ENCODE measurements at regions not wholly inside any gene's neighbourhood (a gene's known extent, or its start where the extent isn't known, plus 50 kb on each side); places are given as distances from the start of the nearest gene placed in this dataset.

- H3K79me1 ChIP-seq (replicated peaks; ENCODE audit: low read length, poor library complexity, severe bottlenecking): no peaks in the 10 kb centered on the region
- H2AK5ac ChIP-seq (ENCODE audit: low read length, severe bottlenecking): no peak overlapping the region
- H3K27me3 ChIP-seq (ENCODE audit: control insufficient read depth in 1 of 2, insufficient read depth in 1 of 2, low read length in 2 of 2): no peaks in the 10 kb centered on the region
- H3K4ac ChIP-seq (ENCODE audit: low read depth in 1 of 2, low read length in 2 of 2): no peak overlapping the region
- no peak overlapping the region for H3K27ac ChIP-seq (ENCODE audit: low read length, poor library complexity, severe bottlenecking)
- no peak overlapping the region for H3K4me2 ChIP-seq (ENCODE audit: low read length, poor library complexity, severe bottlenecking)
- H3K14ac ChIP-seq (ENCODE audit: low read length in 2 of 2): peak overlapping the region in 1 of 2 experiments; percentile 63
- H3K9me3 ChIP-seq (ENCODE audit: control insufficient read depth, low read length): no peaks in the 10 kb centered on the region
- H2BK120ac ChIP-seq (ENCODE audit: low read depth, low read length): no peak overlapping the region
- H2AFZ ChIP-seq (ENCODE audit: low read depth, low read length): no peak overlapping the region
- H4K8ac ChIP-seq (ENCODE audit: low read length): no peak overlapping the region
- no peak overlapping the region for H2BK5ac ChIP-seq (ENCODE audit: low read depth, low read length, poor library complexity, severe bottlenecking)
- H3K4me3 ChIP-seq (ENCODE audit: insufficient read depth in 1 of 2, low read depth in 1 of 2, low read length in 2 of 2): no peak overlapping the region
- no peak overlapping the region for H4K91ac ChIP-seq (ENCODE audit: low read length)
- H3K18ac ChIP-seq (ENCODE audit: low read depth in 1 of 2, low read length in 2 of 2): peak overlapping the region in 1 of 2 experiments; percentile 13
- DNase-seq: no peak
- H3K23ac ChIP-seq (ENCODE audit: low read length in 2 of 2): no peak overlapping the region
- H3K9ac ChIP-seq (ENCODE audit: low read length): no peak overlapping the region
- H3K4me1 ChIP-seq (ENCODE audit: control insufficient read depth, insufficient read depth, low read depth, low read length): no peaks in the 10 kb centered on the region
- H2BK15ac ChIP-seq (ENCODE audit: low read depth, poor library complexity, severe bottlenecking): no peak overlapping the region
- H2BK12ac ChIP-seq (ENCODE audit: low read length in 2 of 2): no peak overlapping the region
- no peaks in the 10 kb centered on the region for H3K36me3 ChIP-seq (ENCODE audit: control insufficient read depth in 1 of 2, insufficient read depth in 2 of 2, low read depth in 1 of 2, low read length in 2 of 2)
- WGBS: 99% methylated on average over 3 of the region's 3 CpGs
These were observed 512.7 kb upstream of the CDIN1 start for GRCh38 chr15:36066757-36067156.

GRCh38 chr15:36067483-36068274 lies 511.7 kb upstream of the CDIN1 start:
- no peak overlapping the region for H4K8ac ChIP-seq (ENCODE audit: low read length)
- no peaks in the 10 kb centered on the region for H3K9me3 ChIP-seq (ENCODE audit: control insufficient read depth, low read length)
- H3K9ac ChIP-seq (ENCODE audit: low read length): no peak overlapping the region
- H2AK5ac ChIP-seq (ENCODE audit: low read length, severe bottlenecking): no peak overlapping the region
- peak overlapping the region in 1 of 2 experiments; percentile 66 for H3K14ac ChIP-seq (ENCODE audit: low read length in 2 of 2)
- H3K4me1 ChIP-seq (ENCODE audit: control insufficient read depth, insufficient read depth, low read depth, low read length): no peaks in the 10 kb centered on the region
- H3K27me3 ChIP-seq (ENCODE audit: control insufficient read depth in 1 of 2, insufficient read depth in 1 of 2, low read length in 2 of 2): no peaks in the 10 kb centered on the region
- no peaks in the 10 kb centered on the region for H3K36me3 ChIP-seq (ENCODE audit: control insufficient read depth in 1 of 2, insufficient read depth in 2 of 2, low read depth in 1 of 2, low read length in 2 of 2)
- H3K23ac ChIP-seq (ENCODE audit: low read length in 2 of 2): no peak overlapping the region
- no peak overlapping the region for H2BK12ac ChIP-seq (ENCODE audit: low read length in 2 of 2)
- no peak overlapping the region for H2BK5ac ChIP-seq (ENCODE audit: low read depth, low read length, poor library complexity, severe bottlenecking)
- H3K27ac ChIP-seq (ENCODE audit: low read length, poor library complexity, severe bottlenecking): no peak overlapping the region
- H2AFZ ChIP-seq (ENCODE audit: low read depth, low read length): no peak overlapping the region
- H3K79me1 ChIP-seq (replicated peaks; ENCODE audit: low read length, poor library complexity, severe bottlenecking): no peaks in the 10 kb centered on the region
- no peak overlapping the region for H4K91ac ChIP-seq (ENCODE audit: low read length)
- no peak overlapping the region for H3K18ac ChIP-seq (ENCODE audit: low read depth in 1 of 2, low read length in 2 of 2)
- 95% methylated on average over 19 of the region's 21 CpGs for WGBS
- no peak overlapping the region for H2BK120ac ChIP-seq (ENCODE audit: low read depth, low read length)
- DNase-seq: no peak
- H3K4me3 ChIP-seq (ENCODE audit: insufficient read depth in 1 of 2, low read depth in 1 of 2, low read length in 2 of 2): no peak overlapping the region
- H3K4ac ChIP-seq (ENCODE audit: low read depth in 1 of 2, low read length in 2 of 2): no peak overlapping the region
- no peak overlapping the region for H3K4me2 ChIP-seq (ENCODE audit: low read length, poor library complexity, severe bottlenecking)
- no peak overlapping the region for H2BK15ac ChIP-seq (ENCODE audit: low read depth, poor library complexity, severe bottlenecking)

GRCh38 chr15:36075333-36075732 lies 504.1 kb upstream of the CDIN1 start:
- Histone ChIP-seq H2BK15ac (ENCODE audit: low read depth, poor library complexity, severe bottlenecking) (no peak overlapping the region), H3K79me1 (replicated peaks; ENCODE audit: low read length, poor library complexity, severe bottlenecking) (no peaks in the 10 kb centered on the region), H3K27ac (ENCODE audit: low read length, poor library complexity, severe bottlenecking) (no peak overlapping the region), H3K9ac (ENCODE audit: low read length) (no peak overlapping the region), H2AFZ (ENCODE audit: low read depth, low read length) (no peak overlapping the region), H4K8ac (ENCODE audit: low read length) (no peak overlapping the region), H3K27me3 (ENCODE audit: control insufficient read depth in 1 of 2, insufficient read depth in 1 of 2, low read length in 2 of 2) (no peaks in the 10 kb centered on the region), H3K4me3 (ENCODE audit: insufficient read depth in 1 of 2, low read depth in 1 of 2, low read length in 2 of 2) (no peak overlapping the region), H3K4me1 (ENCODE audit: control insufficient read depth, insufficient read depth, low read depth, low read length) (no peaks in the 10 kb centered on the region), H4K91ac (ENCODE audit: low read length) (no peak overlapping the region), H3K9me3 (ENCODE audit: control insufficient read depth, low read length) (peaks cover 5% of the 10 kb centered on the region), H3K23ac (ENCODE audit: low read length in 2 of 2) (no peak overlapping the region), H3K14ac (ENCODE audit: low read length in 2 of 2) (no peak overlapping the region), H2BK120ac (ENCODE audit: low read depth, low read length) (no peak overlapping the region), H2AK5ac (ENCODE audit: low read length, severe bottlenecking) (no peak overlapping the region), H2BK5ac (ENCODE audit: low read depth, low read length, poor library complexity, severe bottlenecking) (no peak overlapping the region), H2BK12ac (ENCODE audit: low read length in 2 of 2) (no peak overlapping the region), H3K4ac (ENCODE audit: low read depth in 1 of 2, low read length in 2 of 2) (no peak overlapping the region), H3K18ac (ENCODE audit: low read depth in 1 of 2, low read length in 2 of 2) (no peak overlapping the region), H3K4me2 (ENCODE audit: low read length, poor library complexity, severe bottlenecking) (no peak overlapping the region), H3K36me3 (ENCODE audit: control insufficient read depth in 1 of 2, insufficient read depth in 2 of 2, low read depth in 1 of 2, low read length in 2 of 2) (no peaks in the 10 kb centered on the region)
- DNase-seq: no peak

GRCh38 chr15:36079021-36079420 lies 500.4 kb upstream of the CDIN1 start:
- H3K36me3 ChIP-seq (ENCODE audit: control insufficient read depth in 1 of 2, insufficient read depth in 2 of 2, low read depth in 1 of 2, low read length in 2 of 2): no peaks in the 10 kb centered on the region
- H2BK5ac ChIP-seq (ENCODE audit: low read depth, low read length, poor library complexity, severe bottlenecking): no peak overlapping the region
- H3K4me2 ChIP-seq (ENCODE audit: low read length, poor library complexity, severe bottlenecking): no peak overlapping the region
- H3K23ac ChIP-seq (ENCODE audit: low read length in 2 of 2): no peak overlapping the region
- H3K9me3 ChIP-seq (ENCODE audit: control insufficient read depth, low read length): peaks cover 25% of the 10 kb centered on the region
- no peak overlapping the region for H3K27ac ChIP-seq (ENCODE audit: low read length, poor library complexity, severe bottlenecking)
- no peak for DNase-seq
- H3K27me3 ChIP-seq (ENCODE audit: control insufficient read depth in 1 of 2, insufficient read depth in 1 of 2, low read length in 2 of 2): no peaks in the 10 kb centered on the region
- no peak overlapping the region for H2AFZ ChIP-seq (ENCODE audit: low read depth, low read length)
- H3K4ac ChIP-seq (ENCODE audit: low read depth in 1 of 2, low read length in 2 of 2): no peak overlapping the region
- H3K18ac ChIP-seq (ENCODE audit: low read depth in 1 of 2, low read length in 2 of 2): no peak overlapping the region
- H3K14ac ChIP-seq (ENCODE audit: low read length in 2 of 2): no peak overlapping the region
- H2AK5ac ChIP-seq (ENCODE audit: low read length, severe bottlenecking): no peak overlapping the region
- H4K91ac ChIP-seq (ENCODE audit: low read length): no peak overlapping the region
- no peaks in the 10 kb centered on the region for H3K4me1 ChIP-seq (ENCODE audit: control insufficient read depth, insufficient read depth, low read depth, low read length)
- no peak overlapping the region for H4K8ac ChIP-seq (ENCODE audit: low read length)
- H2BK15ac ChIP-seq (ENCODE audit: low read depth, poor library complexity, severe bottlenecking): no peak overlapping the region
- H3K4me3 ChIP-seq (ENCODE audit: insufficient read depth in 1 of 2, low read depth in 1 of 2, low read length in 2 of 2): no peak overlapping the region
- H3K79me1 ChIP-seq (replicated peaks; ENCODE audit: low read length, poor library complexity, severe bottlenecking): no peaks in the 10 kb centered on the region
- no peak overlapping the region for H2BK120ac ChIP-seq (ENCODE audit: low read depth, low read length)
- no peak overlapping the region for H2BK12ac ChIP-seq (ENCODE audit: low read length in 2 of 2)
- no peak overlapping the region for H3K9ac ChIP-seq (ENCODE audit: low read length)
- 50% methylated on average over 3 of the region's 3 CpGs for WGBS
